Ascending aorta (tissue), 2 donors: ENCODE measurements at regions not wholly inside any gene's neighbourhood (a gene's known extent, or its start where the extent isn't known, plus 50 kb on each side); places are given as distances from the start of the nearest gene placed in this dataset.
A peak's percentile ranks its signal among the peaks of the same experiment; 100 is the strongest.

ENCODE experiments used
- DNase-seq, 2 donors: peaks; one replicate each; pipeline ENCODE4 v3.0.0-alpha.2; 2019; ENCODE audit warnings: low spot score in 2 of 2
- H3K27ac ChIP-seq, 2 donors: fragments of 200-600 bp; sonication (generic); one replicate each; pipeline ENCODE4 v1.5.1; 2016 to 2017; ENCODE audit warnings: mild to moderate bottlenecking in 1 of 2
- H3K27me3 ChIP-seq: fragments of 200-600 bp; sonication (generic); one replicate; pipeline ENCODE4 v1.5.1; 2017
- H3K36me3 ChIP-seq, 2 donors: fragments of 200-600 bp; sonication (generic); one replicate each; pipeline ENCODE4 v1.5.1; 2016
- H3K4me1 ChIP-seq, 2 donors: fragments of 200-600 bp; sonication (generic); one replicate each; pipeline ENCODE4 v1.5.1; 2016 to 2017; ENCODE audit warnings: mild to moderate bottlenecking in 1 of 2
- H3K4me3 ChIP-seq, 2 donors: fragments of 200-600 bp; sonication (generic); one replicate each; pipeline ENCODE4 v1.5.1; 2016 to 2017; ENCODE audit warnings: mild to moderate bottlenecking in 1 of 2
- H3K9me3 ChIP-seq, 2 donors: fragments of 200-600 bp; sonication (generic); one replicate each; pipeline ENCODE4 v1.5.1; 2016
- intact Hi-C: fragments of 100-400 bp; cut with DNase I; formaldehyde crosslinking; loops from one replicate; pipeline ENCODE4 v1.15.1; 2023
- TF ChIP-seq, protein P1 (sequence below), 3 experiments: fragments of 200-600 bp in 2 of 3; fragments of 450-650 bp in 1 of 3; sonication (generic) in 2 of 3; IDR thresholded peaks; one replicate each; pipeline ENCODE4 v1.5.1; 2016 to 2019; ENCODE audit warnings: antibody characterized with exemption in 3 of 3, mild to moderate bottlenecking in 1 of 3, moderate library complexity in 1 of 3

- H3K27ac ChIP-seq: no peak overlapping the region
- intact Hi-C loops: loop anchor here (10.0 kb wide), 2 partner anchors 530 to 560 kb away; partner anchors contain the start of genes CYB5R4 and RIPPLY2
- H3K9me3 ChIP-seq: no peaks in the 10 kb centered on the region
- peaks cover 0 to 13% of the 10 kb centered on the region in 2 donors for H3K4me1 ChIP-seq
- H3K36me3 ChIP-seq: no peaks in the 10 kb centered on the region
- no peaks in the 10 kb centered on the region for H3K27me3 ChIP-seq
- TF ChIP-seq, protein P1, sequence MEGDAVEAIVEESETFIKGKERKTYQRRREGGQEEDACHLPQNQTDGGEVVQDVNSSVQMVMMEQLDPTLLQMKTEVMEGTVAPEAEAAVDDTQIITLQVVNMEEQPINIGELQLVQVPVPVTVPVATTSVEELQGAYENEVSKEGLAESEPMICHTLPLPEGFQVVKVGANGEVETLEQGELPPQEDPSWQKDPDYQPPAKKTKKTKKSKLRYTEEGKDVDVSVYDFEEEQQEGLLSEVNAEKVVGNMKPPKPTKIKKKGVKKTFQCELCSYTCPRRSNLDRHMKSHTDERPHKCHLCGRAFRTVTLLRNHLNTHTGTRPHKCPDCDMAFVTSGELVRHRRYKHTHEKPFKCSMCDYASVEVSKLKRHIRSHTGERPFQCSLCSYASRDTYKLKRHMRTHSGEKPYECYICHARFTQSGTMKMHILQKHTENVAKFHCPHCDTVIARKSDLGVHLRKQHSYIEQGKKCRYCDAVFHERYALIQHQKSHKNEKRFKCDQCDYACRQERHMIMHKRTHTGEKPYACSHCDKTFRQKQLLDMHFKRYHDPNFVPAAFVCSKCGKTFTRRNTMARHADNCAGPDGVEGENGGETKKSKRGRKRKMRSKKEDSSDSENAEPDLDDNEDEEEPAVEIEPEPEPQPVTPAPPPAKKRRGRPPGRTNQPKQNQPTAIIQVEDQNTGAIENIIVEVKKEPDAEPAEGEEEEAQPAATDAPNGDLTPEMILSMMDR (IDR thresholded peaks at IDR 0.05): no peak
- H3K4me3 ChIP-seq: no peak overlapping the region
- DNase-seq: no peak
These were observed 187.6 kb upstream of the CEP162 start for GRCh38 chr6:84415068-84415467.

DNA sequence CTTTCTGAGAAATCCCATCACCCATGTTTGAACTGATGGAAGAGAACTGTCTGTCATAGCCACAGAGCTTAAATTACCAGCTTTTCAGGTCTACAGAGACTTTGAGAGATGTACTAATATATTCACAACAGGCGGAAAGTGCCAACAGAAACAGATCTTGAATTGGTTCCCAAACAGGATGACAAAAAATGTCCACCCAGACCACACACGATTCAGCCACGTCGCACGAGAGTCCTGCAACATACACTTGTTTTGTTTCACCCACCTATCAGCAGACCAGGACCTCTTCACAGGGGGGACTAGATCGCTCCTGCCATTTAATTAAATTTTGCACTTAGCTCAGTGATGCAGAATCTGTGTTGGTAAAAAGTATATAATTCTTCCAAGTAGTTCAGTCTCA, 187.1 kb upstream of the CEP162 start:
- Histone ChIP-seq H3K4me1 (peaks cover 0 to 13% of the 10 kb centered on the region in 2 donors), H3K27ac (no peak overlapping the region), H3K36me3 (no peaks in the 10 kb centered on the region), H3K27me3 (no peaks in the 10 kb centered on the region), H3K9me3 (no peaks in the 10 kb centered on the region), H3K4me3 (no peak overlapping the region)
- TF ChIP-seq, protein P1 (IDR thresholded peaks at IDR 0.05): no peak
- intact Hi-C loops: loop anchor here (10.0 kb wide), 2 partner anchors 530 to 560 kb away; partner anchors contain the start of genes CYB5R4 and RIPPLY2
- DNase-seq: no peak

- Histone ChIP-seq H3K27ac (peak overlapping the region; percentile 55 to 59), H3K36me3 (no peaks in the 10 kb centered on the region), H3K9me3 (no peaks in the 10 kb centered on the region), H3K4me1 (peaks cover 0 to 13% of the 10 kb centered on the region in 2 donors), H3K4me3 (no peak overlapping the region), H3K27me3 (no peaks in the 10 kb centered on the region)
- TF ChIP-seq, protein P1 (IDR thresholded peaks at IDR 0.05): no peak
- DNase-seq: peak in 1 of 2 donors; percentile 65
- intact Hi-C loops: loop anchor here (10.0 kb wide), 2 partner anchors 526 to 556 kb away; partner anchors contain the start of genes CYB5R4 and RIPPLY2
These were observed 183.7 kb upstream of the CEP162 start for GRCh38 chr6:84411060-84411629.

- Histone ChIP-seq H3K9me3 (no peaks in the 10 kb centered on the region), H3K27me3 (no peaks in the 10 kb centered on the region), H3K27ac (no peak overlapping the region), H3K36me3 (no peaks in the 10 kb centered on the region), H3K4me1 (peaks cover 0 to 11% of the 10 kb centered on the region in 2 donors), H3K4me3 (no peak overlapping the region)
- intact Hi-C loops: loop anchor here (10.0 kb wide), 2 partner anchors 525 to 555 kb away; partner anchors contain the start of genes CYB5R4 and RIPPLY2
- TF ChIP-seq, protein P1 (IDR thresholded peaks at IDR 0.05): no peak
- DNase-seq: no peak
These were observed 182.5 kb upstream of the CEP162 start for GRCh38 chr6:84409911-84410310.

GRCh38 chr6:84408028-84408427, 180.6 kb upstream of the CEP162 start:
- Histone ChIP-seq H3K27me3 (no peaks in the 10 kb centered on the region), H3K27ac (no peak overlapping the region), H3K4me1 (peaks cover 0 to 8% of the 10 kb centered on the region in 2 donors), H3K36me3 (no peaks in the 10 kb centered on the region), H3K9me3 (no peaks in the 10 kb centered on the region), H3K4me3 (no peak overlapping the region)
- no peak for DNase-seq
- intact Hi-C loops: no loop called here
- TF ChIP-seq, protein P1 (IDR thresholded peaks at IDR 0.05): no peak
